ENCODE measurements at regions not wholly inside any gene's neighbourhood (a gene's known extent, or its start where the extent isn't known, plus 50 kb on each side); places are given as distances from the start of the nearest gene placed in this dataset.
"Not testable (repeated sequence)": the region's sequence is repeated elsewhere in the genome, so short reads cannot be mapped to it uniquely, and the experiment has no call there.

- DNase-seq = no peak
Observed at GRCh38 chr3:106276151-106276550, 407.3 kb upstream of the CBLB start.

DNA sequence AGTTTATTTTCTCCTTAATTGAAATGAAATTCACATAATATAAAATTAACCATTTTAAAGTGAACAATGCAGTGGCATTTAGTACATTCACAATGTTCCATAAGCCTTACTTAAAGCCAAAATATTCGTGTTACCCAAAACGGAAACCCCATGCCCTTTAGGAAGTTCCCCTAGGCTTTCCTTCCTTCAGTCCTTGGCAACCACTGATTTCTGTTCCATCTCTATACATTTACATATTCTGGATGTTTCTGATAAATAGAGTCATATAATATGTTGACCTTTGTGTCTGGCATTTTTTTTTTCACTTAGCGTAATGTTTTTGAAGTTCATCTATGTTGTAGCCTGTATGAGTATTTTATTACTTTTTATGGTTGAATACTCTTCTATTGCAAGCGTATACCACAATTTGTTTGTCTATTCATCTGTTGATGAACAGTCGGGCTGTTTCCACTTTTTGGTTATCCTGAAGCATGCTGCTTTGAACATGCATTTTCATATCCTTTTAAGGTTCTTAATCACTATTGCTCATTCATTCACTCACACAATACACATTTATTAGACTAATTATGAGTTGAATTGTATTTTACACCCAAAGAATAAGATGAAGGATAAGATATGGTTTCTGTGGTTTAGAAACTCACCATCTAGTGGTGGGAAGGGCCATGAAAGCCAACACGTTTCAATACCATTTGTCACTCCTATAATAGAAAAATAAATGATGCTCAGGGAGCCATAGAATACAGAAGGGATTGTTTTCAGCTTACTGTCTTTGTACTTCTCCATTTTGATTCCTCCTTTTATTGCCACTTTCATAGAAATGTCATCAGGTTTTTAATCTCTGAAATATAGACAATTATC is 408.2 kb upstream of the CBLB start:
- no peak for DNase-seq

- DNase-seq = no peak
Observed at GRCh38 chr3:106277731-106278130, 408.9 kb upstream of the CBLB start.

- DNase-seq = peak; percentile 93 to 98
Observed at GRCh38 chr3:106281221-106281620, 412.4 kb upstream of the CBLB start.

DNA sequence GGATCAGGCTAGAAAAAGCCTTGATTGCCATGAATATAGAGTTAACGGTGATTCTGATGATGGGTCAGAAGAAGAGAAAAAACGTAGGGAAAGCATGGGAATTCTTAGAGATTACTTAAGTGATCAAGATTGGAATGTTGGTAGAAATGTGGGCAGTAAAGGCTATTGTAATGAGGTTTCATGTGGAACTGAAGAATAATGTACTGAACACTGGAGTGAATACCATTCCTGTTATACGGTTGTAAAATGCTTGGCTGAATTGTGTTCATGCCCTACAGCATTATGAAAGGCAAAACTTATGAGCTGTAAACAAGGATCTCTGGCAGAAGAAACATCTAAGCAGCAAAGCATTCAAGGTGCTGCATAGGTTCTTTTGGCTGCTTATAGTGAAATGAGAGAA is 414.1 kb upstream of the CBLB start:
- DNase-seq = no peak

GRCh38 chr3:106288781-106289180 is 420.0 kb upstream of the CBLB start:
- DNase-seq = no peak

DNA sequence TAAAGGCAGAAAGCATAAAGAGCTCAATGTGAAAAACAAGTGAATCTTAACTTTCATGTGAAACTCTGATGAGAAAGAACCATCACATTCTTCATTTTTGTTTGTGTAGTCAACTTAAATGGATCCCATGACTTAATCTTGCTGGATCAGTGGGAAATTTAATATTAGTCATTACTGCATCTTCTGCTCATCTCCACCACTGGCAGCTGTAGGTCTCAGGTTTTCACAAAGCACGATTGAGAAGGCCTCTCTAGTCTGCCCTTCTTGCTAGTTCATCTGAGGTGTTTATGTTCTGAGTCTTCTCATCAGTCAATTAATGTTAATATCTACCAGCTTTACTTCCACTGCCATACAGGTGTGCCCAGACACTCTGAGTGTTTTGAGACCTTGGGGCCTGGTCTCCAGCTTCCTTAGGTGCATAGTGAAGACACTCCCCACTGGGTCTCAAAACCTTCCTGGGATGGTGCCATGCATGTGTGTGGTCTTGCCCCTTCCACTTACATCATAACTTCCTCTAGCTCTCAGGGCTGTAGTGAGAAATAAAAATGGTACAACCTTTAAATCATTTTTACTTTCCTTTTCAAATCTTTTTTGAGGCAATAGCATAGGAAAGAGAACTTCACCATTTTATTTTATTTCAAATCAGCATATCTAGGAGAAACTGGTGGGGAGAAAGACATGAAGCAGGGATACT is 421.6 kb upstream of the CBLB start:
- DNase-seq = no peak

GRCh38 chr3:106293161-106293560 is 424.3 kb upstream of the CBLB start:
- DNase-seq = no peak

GRCh38 chr3:106294121-106294520 is 425.3 kb upstream of the CBLB start:
- no peak for DNase-seq

GRCh38 chr3:106296062-106296461 is 427.2 kb upstream of the CBLB start:
- no peak for DNase-seq

DNA sequence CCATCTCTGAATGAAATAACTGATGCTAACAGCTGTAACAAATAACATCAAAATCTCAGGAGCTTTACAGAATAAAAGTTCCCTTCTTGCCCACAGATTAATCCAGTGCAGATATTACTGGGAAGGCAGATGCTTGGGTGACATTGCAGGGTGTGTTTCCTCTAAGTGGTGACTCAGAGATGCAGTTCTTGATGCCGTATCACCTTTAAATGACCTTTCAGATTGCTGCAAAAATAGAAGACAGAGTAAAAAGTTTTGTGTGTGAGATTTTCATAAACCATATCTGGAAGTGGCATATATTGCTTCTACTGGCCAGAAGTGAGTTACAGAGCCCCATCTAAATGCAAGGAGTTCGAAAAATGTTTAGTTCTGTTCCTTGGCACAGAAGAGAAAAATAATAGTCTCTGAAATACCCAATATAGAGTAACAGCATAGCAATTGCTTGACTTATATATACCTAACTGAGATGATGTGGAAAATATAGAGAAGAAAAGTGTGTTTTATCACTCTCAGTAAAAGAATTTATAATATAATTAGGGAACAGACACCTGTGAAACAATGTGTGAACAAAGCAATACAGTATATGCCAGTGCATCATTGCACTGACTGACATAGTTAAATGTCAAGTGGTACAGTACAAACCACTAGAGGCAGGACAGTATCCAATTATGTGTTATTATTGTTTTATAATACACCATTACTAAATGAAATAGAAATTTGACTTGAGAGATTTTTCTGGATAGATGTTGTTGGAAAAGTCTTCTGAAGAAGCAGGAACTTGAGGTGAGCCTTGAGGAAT is 430.7 kb upstream of the CBLB start:
- DNase-seq = no peak

DNA sequence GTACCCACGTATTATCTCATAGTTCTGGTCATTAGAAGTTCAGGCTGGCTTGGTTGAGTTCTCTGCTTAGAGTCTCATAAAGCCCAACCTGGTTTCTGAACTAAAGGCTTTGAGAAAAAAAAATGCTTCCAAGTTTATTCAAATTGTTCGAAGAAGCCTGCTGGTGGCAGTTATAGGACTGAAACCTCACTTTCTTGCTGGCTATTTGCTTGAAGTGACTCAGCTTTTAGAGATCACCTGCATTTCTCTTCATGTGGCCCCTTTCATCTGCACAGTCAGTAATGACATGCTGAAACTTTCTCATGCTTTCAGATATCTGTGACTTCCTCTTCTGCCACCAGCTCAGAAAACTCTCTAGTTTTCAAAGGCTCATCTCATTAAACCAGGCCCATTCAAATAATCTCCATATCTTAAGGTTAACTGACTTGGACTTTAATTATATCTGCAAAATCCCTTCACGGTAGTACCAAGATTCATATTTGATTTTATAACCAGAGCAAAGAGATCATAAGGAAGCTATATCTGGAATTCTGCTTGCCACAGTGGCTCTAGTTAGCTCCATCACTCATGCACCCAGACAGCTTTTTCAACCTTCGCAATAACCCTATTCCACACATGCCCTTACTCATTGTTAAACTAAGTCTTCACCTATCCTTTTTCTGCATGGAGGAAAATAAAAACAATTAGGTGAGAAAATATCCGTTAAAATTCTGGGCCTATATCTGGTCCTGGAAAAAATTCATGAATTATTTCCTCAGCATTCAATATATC is 433.8 kb upstream of the CBLB start:
- no peak for DNase-seq

GRCh38 chr3:106303766-106304165 is 435.0 kb upstream of the CBLB start:
- DNase-seq = no peak

- DNase-seq = no peak
Observed at GRCh38 chr3:106305127-106305526, 436.3 kb upstream of the CBLB start.

- no peak for DNase-seq
Observed at GRCh38 chr3:106305882-106306435, 437.1 kb upstream of the CBLB start.

DNA sequence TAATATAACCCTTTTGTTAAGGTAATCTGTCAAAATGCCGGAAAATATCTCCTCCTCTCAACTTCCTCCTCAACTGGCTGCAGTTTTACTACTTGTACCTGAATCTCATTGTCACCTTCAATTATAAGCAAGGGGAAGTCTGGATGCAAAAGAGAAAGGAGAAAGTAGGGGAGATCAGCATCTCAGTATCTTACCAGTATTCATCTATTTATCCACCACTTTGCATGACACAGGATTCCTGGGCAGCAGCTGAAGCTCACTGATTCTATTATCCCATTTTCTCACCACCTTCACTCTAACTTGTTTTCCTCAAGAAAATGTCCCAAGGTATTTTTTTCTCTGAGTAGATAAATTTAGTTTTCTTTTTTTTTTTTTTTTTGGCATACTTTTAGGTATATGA is 440.5 kb upstream of the CBLB start:
- no peak for DNase-seq

DNA sequence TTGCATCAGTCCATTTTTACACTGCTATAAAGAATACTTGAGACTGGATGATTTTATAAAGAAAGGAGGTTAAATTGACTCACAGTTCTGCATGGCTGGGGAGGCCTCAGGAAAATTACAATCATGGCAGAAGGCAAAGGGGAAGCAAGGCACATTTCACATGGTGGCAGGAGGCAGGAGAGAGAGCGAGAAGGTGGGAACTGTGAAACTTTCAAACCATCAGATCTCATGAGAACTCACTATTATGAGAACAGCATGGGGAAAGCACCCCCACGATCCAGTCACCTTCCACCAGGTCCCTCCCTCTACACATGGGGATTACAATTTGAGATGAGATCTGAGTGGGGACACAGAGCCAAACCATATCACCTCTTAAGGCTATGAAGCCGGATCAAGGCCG is 441.0 kb upstream of the CBLB start:
- DNase-seq = not testable (repeated sequence)

DNA sequence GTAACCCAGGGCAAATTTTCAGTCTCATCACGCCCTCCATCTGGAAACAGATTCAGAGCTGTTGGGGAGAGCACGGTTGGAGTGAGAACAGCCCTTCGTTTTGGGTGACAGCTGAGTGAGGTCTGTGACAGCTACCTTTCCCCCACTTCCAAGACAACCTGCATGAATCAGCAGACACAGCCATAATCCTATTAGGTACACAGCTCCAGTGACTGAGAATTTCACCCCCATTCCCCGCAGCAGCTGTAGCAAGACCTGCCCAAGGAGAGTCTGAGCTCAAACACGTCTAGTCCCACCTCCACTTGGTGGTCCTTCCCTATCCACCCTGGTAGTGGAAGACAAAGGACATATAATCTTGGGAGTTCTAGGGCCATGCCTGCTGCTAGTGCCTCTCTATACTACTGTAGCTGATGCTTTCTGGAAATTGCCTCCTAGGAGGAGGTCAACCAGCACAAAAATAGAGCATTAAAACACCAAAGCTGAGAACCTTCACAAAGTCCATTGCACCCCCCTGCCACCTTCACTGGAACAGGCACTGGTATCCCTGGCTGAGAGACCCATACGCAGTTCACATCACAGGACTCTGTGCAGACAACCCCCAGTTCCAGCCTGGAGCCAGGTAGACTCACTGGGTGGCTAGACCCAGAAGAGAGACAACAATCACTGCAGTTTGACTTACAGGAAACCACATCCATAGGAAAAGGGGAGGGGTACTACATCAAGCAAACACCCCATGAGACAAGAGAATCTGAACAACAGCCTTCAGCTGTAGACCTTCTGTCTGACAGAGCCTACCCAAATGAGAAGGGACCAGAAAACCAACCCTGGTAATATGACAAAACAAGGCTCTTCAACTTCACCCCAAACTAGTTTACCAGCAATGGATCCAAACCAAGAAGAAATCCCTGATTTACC is 448.6 kb upstream of the CBLB start:
- peak; percentile 30 to 75 for DNase-seq

- DNase-seq = not testable (repeated sequence)
Observed at GRCh38 chr3:106321438-106321837, 452.6 kb upstream of the CBLB start.

DNA sequence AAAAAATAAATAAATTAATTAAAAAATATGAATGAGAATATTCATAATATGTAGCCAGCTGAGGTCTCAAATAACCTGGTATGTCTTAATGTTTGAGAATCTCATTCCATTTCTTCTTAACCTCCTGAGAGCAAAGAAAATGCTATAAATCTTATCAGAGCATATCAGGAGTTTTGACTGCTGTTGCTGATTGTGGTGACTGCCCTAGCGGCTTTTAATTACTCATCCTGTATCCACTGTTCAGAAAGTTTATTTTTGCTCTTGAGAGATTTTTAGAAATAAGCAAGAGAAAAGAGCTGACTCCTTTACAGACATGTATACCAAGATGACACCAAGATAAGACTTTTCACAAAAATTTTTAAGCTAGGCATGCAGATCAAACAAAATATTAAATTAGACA is 454.8 kb upstream of the CBLB start:
- no peak for DNase-seq
